ENCODE measurements at regions not wholly inside any gene's neighbourhood (a gene's known extent, or its start where the extent isn't known, plus 50 kb on each side); places are given as distances from the start of the nearest gene placed in this dataset.

DNA sequence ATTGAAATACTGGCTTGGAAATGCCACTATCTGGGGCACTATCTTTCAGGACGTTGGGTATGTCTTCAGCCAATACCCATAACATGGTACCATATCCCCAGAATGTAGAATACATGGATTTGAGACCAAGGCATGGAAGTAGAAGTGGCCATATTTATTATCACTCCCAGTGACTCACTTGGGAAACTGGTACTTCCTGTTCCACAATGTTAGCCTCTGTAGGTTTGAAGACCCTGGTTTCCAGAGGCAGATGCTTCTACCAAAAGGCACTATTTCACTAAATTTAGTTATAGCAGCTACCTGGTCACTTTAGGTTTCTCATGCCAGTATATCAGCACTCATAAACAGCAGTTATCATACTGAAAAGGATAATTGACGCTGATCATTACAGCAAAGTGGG, 184.2 kb downstream of the CCDC71L start:
- Histone ChIP-seq H3K9me2 (ENCODE audit: insufficient read depth) (no peaks in the 10 kb centered on the region), H2AFZ (ENCODE audit: low read depth, low read length, poor library complexity, severe bottlenecking) (no peak overlapping the region), H3K36me3 (ENCODE audit: control insufficient read depth in 1 of 2, insufficient read depth in 2 of 2, low read length in 2 of 2) (no peaks in the 10 kb centered on the region), H3K27me3 (ENCODE audit: insufficient read depth, low read length) (no peaks in the 10 kb centered on the region), H3K27ac (ENCODE audit: low read depth, low read length) (no peak overlapping the region), H3K4me2 (ENCODE audit: low read length) (no peak overlapping the region), H3K9ac (ENCODE audit: low read length) (no peak overlapping the region), H3K9me3 (ENCODE audit: control insufficient read depth in 1 of 2, insufficient read depth in 1 of 2, low read depth in 1 of 2, low read length in 2 of 2) (no peaks in the 10 kb centered on the region), H3K79me2 (ENCODE audit: insufficient read depth, low read length) (no peaks in the 10 kb centered on the region), H4K20me1 (ENCODE audit: insufficient read depth) (no peaks in the 10 kb centered on the region), H3K4me3 (replicated peaks in 1 of 2; ENCODE audit: low read depth in 1 of 2, low read length in 2 of 2) (no peak overlapping the region), H3K4me1 (ENCODE audit: control insufficient read depth in 1 of 2, insufficient read depth in 2 of 2, low read length in 2 of 2) (no peaks in the 10 kb centered on the region)
- RAD21 ChIA-PET (ENCODE audit: low non-redundant PET in 1 of 2, low total read pairs in 2 of 2, uncharacterized antibody in 2 of 2, unreplicated experiment in 2 of 2), result no interaction called here
- CTCF ChIA-PET, result no interaction called here
- no peak for DNase-seq (ENCODE audit: low read depth, low spot score)
- POLR2A ChIA-PET, result no interaction called here
- no peak for ATAC-seq
- no TSS peak for BruUV-seq (replicated peaks)
- intact Hi-C loops (cut with micrococcal nuclease), result no loop called here
- TF ChIP-seq, protein P1, sequence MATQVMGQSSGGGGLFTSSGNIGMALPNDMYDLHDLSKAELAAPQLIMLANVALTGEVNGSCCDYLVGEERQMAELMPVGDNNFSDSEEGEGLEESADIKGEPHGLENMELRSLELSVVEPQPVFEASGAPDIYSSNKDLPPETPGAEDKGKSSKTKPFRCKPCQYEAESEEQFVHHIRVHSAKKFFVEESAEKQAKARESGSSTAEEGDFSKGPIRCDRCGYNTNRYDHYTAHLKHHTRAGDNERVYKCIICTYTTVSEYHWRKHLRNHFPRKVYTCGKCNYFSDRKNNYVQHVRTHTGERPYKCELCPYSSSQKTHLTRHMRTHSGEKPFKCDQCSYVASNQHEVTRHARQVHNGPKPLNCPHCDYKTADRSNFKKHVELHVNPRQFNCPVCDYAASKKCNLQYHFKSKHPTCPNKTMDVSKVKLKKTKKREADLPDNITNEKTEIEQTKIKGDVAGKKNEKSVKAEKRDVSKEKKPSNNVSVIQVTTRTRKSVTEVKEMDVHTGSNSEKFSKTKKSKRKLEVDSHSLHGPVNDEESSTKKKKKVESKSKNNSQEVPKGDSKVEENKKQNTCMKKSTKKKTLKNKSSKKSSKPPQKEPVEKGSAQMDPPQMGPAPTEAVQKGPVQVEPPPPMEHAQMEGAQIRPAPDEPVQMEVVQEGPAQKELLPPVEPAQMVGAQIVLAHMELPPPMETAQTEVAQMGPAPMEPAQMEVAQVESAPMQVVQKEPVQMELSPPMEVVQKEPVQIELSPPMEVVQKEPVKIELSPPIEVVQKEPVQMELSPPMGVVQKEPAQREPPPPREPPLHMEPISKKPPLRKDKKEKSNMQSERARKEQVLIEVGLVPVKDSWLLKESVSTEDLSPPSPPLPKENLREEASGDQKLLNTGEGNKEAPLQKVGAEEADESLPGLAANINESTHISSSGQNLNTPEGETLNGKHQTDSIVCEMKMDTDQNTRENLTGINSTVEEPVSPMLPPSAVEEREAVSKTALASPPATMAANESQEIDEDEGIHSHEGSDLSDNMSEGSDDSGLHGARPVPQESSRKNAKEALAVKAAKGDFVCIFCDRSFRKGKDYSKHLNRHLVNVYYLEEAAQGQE (IDR thresholded peaks at IDR 0.05; ENCODE audit: low read depth), result no peak
- TF ChIP-seq JUND (IDR thresholded peaks at IDR 0.05) (no peak), EZH2 (IDR thresholded peaks at IDR 0.05) (no peak), EGR1 (IDR thresholded peaks at IDR 0.05; ENCODE audit: low read depth) (no peak), RAD21 (IDR thresholded peaks at IDR 0.05; ENCODE audit: low read depth) (no peak), FOSL1 (IDR thresholded peaks at IDR 0.05; ENCODE audit: low read depth) (no peak), SIN3A (IDR thresholded peaks at IDR 0.05; ENCODE audit: low read depth) (no peak), TCF7L2 (IDR thresholded peaks at IDR 0.05; ENCODE audit: borderline replicate concordance, extremely low read depth, insufficient read depth, insufficient read length) (no peak), CBX3 (IDR thresholded peaks at IDR 0.05; ENCODE audit: low read depth) (no peak), CEBPB (IDR thresholded peaks at IDR 0.05; ENCODE audit: low read depth) (no peak), ZNF274 (IDR thresholded peaks at IDR 0.05; ENCODE audit: low read depth, low read length) (no peak), ZFX (IDR thresholded peaks at IDR 0.05) (no peak), YY1 (IDR thresholded peaks at IDR 0.05; ENCODE audit: extremely low read depth, insufficient replicate concordance, low read depth, low read length) (no peak), SP1 (IDR thresholded peaks at IDR 0.05; ENCODE audit: low read depth) (no peak)
- TF ChIP-seq, protein P2, sequence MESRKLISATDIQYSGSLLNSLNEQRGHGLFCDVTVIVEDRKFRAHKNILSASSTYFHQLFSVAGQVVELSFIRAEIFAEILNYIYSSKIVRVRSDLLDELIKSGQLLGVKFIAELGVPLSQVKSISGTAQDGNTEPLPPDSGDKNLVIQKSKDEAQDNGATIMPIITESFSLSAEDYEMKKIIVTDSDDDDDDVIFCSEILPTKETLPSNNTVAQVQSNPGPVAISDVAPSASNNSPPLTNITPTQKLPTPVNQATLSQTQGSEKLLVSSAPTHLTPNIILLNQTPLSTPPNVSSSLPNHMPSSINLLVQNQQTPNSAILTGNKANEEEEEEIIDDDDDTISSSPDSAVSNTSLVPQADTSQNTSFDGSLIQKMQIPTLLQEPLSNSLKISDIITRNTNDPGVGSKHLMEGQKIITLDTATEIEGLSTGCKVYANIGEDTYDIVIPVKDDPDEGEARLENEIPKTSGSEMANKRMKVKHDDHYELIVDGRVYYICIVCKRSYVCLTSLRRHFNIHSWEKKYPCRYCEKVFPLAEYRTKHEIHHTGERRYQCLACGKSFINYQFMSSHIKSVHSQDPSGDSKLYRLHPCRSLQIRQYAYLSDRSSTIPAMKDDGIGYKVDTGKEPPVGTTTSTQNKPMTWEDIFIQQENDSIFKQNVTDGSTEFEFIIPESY (IDR thresholded peaks at IDR 0.05; ENCODE audit: extremely low read depth, insufficient replicate concordance, low read length), result no peak
- TF ChIP-seq, protein P3, sequence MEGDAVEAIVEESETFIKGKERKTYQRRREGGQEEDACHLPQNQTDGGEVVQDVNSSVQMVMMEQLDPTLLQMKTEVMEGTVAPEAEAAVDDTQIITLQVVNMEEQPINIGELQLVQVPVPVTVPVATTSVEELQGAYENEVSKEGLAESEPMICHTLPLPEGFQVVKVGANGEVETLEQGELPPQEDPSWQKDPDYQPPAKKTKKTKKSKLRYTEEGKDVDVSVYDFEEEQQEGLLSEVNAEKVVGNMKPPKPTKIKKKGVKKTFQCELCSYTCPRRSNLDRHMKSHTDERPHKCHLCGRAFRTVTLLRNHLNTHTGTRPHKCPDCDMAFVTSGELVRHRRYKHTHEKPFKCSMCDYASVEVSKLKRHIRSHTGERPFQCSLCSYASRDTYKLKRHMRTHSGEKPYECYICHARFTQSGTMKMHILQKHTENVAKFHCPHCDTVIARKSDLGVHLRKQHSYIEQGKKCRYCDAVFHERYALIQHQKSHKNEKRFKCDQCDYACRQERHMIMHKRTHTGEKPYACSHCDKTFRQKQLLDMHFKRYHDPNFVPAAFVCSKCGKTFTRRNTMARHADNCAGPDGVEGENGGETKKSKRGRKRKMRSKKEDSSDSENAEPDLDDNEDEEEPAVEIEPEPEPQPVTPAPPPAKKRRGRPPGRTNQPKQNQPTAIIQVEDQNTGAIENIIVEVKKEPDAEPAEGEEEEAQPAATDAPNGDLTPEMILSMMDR (IDR thresholded peaks at IDR 0.05 in 2 of 3, conservative IDR thresholded peaks at IDR 0.05 in 1 of 3; ENCODE audit: borderline replicate concordance in 1 of 3, insufficient read depth in 1 of 3, low read depth in 2 of 3, low read length in 2 of 3), result no peak
- TF ChIP-seq, protein P4, sequence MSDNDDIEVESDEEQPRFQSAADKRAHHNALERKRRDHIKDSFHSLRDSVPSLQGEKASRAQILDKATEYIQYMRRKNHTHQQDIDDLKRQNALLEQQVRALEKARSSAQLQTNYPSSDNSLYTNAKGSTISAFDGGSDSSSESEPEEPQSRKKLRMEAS (IDR thresholded peaks at IDR 0.05), result no peak
- TF ChIP-seq, protein P5, sequence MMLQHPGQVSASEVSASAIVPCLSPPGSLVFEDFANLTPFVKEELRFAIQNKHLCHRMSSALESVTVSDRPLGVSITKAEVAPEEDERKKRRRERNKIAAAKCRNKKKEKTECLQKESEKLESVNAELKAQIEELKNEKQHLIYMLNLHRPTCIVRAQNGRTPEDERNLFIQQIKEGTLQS (IDR thresholded peaks at IDR 0.05), result no peak

Measured in HCT116 (cell line).